VCaP (cell line): ENCODE measurements at regions not wholly inside any gene's neighbourhood (a gene's known extent, or its start where the extent isn't known, plus 50 kb on each side); places are given as distances from the start of the nearest gene placed in this dataset.

Experiments
- H3K27ac ChIP-seq: fragments of 450-650 bp; 2 replicates; pipeline ENCODE4 v1.5.1; 2017
- CTCF ChIP-seq: fragments of 450-650 bp; conservative IDR thresholded peaks from 2 replicates; pipeline ENCODE4 v1.5.1; 2017; ENCODE audit warnings: mild to moderate bottlenecking, moderate library complexity

GRCh38 chr10:62648921-62649320 lies 155.6 kb upstream of the ADO start:
- no peak overlapping the region for H3K27ac ChIP-seq
- no peak for TF ChIP-seq CTCF

GRCh38 chr10:62650411-62650810 lies 154.1 kb upstream of the ADO start:
- TF ChIP-seq CTCF, result no peak
- H3K27ac ChIP-seq, result no peak overlapping the region

GRCh38 chr10:62651341-62651740 lies 153.2 kb upstream of the ADO start:
- H3K27ac ChIP-seq, result no peak overlapping the region
- TF ChIP-seq CTCF, result no peak

- TF ChIP-seq CTCF, result no peak
Measured at GRCh38 chr10:62652114-62652513, 152.4 kb upstream of the ADO start.

GRCh38 chr10:62652564-62652963 lies 152.0 kb upstream of the ADO start:
- TF ChIP-seq CTCF, result no peak
- no peak overlapping the region for H3K27ac ChIP-seq

More at GRCh38 chr10:62652114-62652513, 152.4 kb upstream of the ADO start:
- no peak overlapping the region for H3K27ac ChIP-seq

GRCh38 chr10:62653254-62653653 lies 151.3 kb upstream of the ADO start:
- H3K27ac ChIP-seq, result no peak overlapping the region
- TF ChIP-seq CTCF, result no peak

GRCh38 chr10:62654966-62655336 lies 149.6 kb upstream of the ADO start:
- no peak for TF ChIP-seq CTCF
- H3K27ac ChIP-seq, result no peak overlapping the region
